ENCODE measurements at regions not wholly inside any gene's neighbourhood (a gene's known extent, or its start where the extent isn't known, plus 50 kb on each side); places are given as distances from the start of the nearest gene placed in this dataset.

DNA sequence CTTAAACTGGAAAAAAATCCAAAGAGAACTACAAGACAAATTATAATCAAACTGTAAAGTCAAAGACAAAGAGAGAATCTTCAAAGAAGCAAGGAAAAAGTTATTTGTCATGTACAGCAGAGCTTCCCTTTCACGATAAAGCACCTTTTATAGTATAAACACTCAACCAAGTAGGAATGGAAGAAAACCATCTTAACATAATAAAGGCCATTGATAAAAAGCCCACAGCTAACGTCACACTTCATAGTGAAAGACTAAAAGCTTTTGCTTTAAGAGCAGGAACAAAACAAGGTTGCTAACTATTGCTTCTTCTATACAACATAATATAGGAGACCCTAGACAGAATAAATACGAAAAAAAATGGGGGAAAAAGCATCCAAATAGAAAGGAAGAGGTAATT, 595.7 kb upstream of the POU3F4 start:
- TF ChIP-seq RFX5 (IDR thresholded peaks at IDR 0.05) (no peak), JUNB (IDR thresholded peaks at IDR 0.05) (no peak), BCL3 (IDR thresholded peaks at IDR 0.05) (no peak), GATA3 (IDR thresholded peaks at IDR 0.05; ENCODE audit: borderline replicate concordance) (no peak), TFCP2L1 (CRISPR knock-in tag; IDR thresholded peaks at IDR 0.05) (no peak), RNF2 (IDR thresholded peaks at IDR 0.05; ENCODE audit: borderline replicate concordance, low read depth) (no peak), NR3C1 (IDR thresholded peaks at IDR 0.05) (no peak), KDM5A (IDR thresholded peaks at IDR 0.05) (no peak), ZSCAN20 (CRISPR knock-in tag; IDR thresholded peaks at IDR 0.05) (no peak), CBX8 (IDR thresholded peaks at IDR 0.05) (no peak), CTCF (IDR thresholded peaks at IDR 0.05) (no peak)
- TF ChIP-seq, protein P1, sequence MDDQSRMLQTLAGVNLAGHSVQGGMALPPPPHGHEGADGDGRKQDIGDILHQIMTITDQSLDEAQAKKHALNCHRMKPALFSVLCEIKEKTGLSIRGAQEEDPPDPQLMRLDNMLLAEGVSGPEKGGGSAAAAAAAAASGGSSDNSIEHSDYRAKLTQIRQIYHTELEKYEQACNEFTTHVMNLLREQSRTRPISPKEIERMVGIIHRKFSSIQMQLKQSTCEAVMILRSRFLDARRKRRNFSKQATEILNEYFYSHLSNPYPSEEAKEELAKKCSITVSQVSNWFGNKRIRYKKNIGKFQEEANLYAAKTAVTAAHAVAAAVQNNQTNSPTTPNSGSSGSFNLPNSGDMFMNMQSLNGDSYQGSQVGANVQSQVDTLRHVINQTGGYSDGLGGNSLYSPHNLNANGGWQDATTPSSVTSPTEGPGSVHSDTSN (IDR thresholded peaks at IDR 0.05) = no peak
- no peaks in the 10 kb centered on the region for H3K9me3 ChIP-seq
- POLR2A ChIA-PET = no interaction called here
- no peak overlapping the region for H3K4me3 ChIP-seq
- H3K4me2 ChIP-seq = no peak overlapping the region
- WGBS (ENCODE audit: missing lambda C conversion rate) = 8% methylated on average over 3 of the region's 3 CpGs
- no peaks in the 10 kb centered on the region for H3K4me1 ChIP-seq
- CTCF ChIA-PET = no interaction called here
- FAIRE-seq (peak; percentile 56), DNase-seq (ENCODE audit: low read depth in 1 of 2, low spot score in 1 of 2) (no peak), ATAC-seq (no peak)
- H3K27ac ChIP-seq = no peak overlapping the region

- ChIA-PET POLR2A (no interaction called here), CTCF (interaction anchor here (0.7 kb wide), 1 partner anchor 268 kb away, joined by 3 read pairs; no protein-coding TSS in a partner anchor)
- Histone ChIP-seq H3K4me2 (no peak overlapping the region), H3K4me3 (no peak overlapping the region), H3K4me1 (no peaks in the 10 kb centered on the region), H3K27ac (no peak overlapping the region), H3K9me3 (no peaks in the 10 kb centered on the region)
- no peak for FAIRE-seq
- DNase-seq (ENCODE audit: low read depth in 1 of 2, low spot score in 1 of 2) = no peak
- TF ChIP-seq, protein P2, sequence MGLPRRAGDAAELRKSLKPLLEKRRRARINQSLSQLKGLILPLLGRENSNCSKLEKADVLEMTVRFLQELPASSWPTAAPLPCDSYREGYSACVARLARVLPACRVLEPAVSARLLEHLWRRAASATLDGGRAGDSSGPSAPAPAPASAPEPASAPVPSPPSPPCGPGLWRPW (IDR thresholded peaks at IDR 0.05) = no peak
- TF ChIP-seq MAFK (IDR thresholded peaks at IDR 0.05; ENCODE audit: partially characterized antibody) = peak; percentile 89
- no peak for ATAC-seq
These were observed 573.1 kb upstream of the POU3F4 start for GRCh38 chrX:82934980-82935379.

GRCh38 chrX:82945332-82945731, 562.8 kb upstream of the POU3F4 start:
- Histone ChIP-seq H3K27ac (no peak overlapping the region), H3K4me1 (no peaks in the 10 kb centered on the region), H3K4me3 (no peak overlapping the region), H3K4me2 (no peak overlapping the region), H3K9me3 (no peaks in the 10 kb centered on the region)
- CTCF ChIA-PET = no interaction called here
- no peak for DNase-seq (ENCODE audit: low read depth in 1 of 2, low spot score in 1 of 2)
- TF ChIP-seq HOXB5 (CRISPR knock-in tag; IDR thresholded peaks at IDR 0.05) (no peak), RCOR1 (IDR thresholded peaks at IDR 0.05; ENCODE audit: low read depth, low read length) (no peak), E2F6 (IDR thresholded peaks at IDR 0.05; ENCODE audit: borderline replicate concordance, low read depth) (no peak), CBX8 (IDR thresholded peaks at IDR 0.05) (no peak), JUN (IDR thresholded peaks at IDR 0.05) (no peak)
- TF ChIP-seq, protein P3, sequence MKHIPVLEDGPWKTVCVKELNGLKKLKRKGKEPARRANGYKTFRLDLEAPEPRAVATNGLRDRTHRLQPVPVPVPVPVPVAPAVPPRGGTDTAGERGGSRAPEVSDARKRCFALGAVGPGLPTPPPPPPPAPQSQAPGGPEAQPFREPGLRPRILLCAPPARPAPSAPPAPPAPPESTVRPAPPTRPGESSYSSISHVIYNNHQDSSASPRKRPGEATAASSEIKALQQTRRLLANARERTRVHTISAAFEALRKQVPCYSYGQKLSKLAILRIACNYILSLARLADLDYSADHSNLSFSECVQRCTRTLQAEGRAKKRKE (CRISPR knock-in tag; IDR thresholded peaks at IDR 0.05; ENCODE audit: low read depth) = no peak
- no peak for FAIRE-seq
- 11% methylated on average over 3 of the region's 3 CpGs for WGBS (ENCODE audit: missing lambda C conversion rate)
- no peak for ATAC-seq
- POLR2A ChIA-PET = no interaction called here

Data from A549 (cell line).